Vagina (tissue), 2 donors: ENCODE measurements at regions not wholly inside any gene's neighbourhood (a gene's known extent, or its start where the extent isn't known, plus 50 kb on each side); places are given as distances from the start of the nearest gene placed in this dataset.

Experiments used
- CTCF ChIP-seq, 3 experiments: fragments of 450-650 bp in 2 of 3; fragments of 200-600 bp in 1 of 3; sonication (generic) in 1 of 3; IDR thresholded peaks; one replicate each; pipeline ENCODE4 v1.5.1; 2017 to 2019; ENCODE audit warnings: antibody characterized with exemption in 3 of 3, mild to moderate bottlenecking in 2 of 3, moderate library complexity in 2 of 3
- POLR2AphosphoS5 ChIP-seq, 2 donors: sonication (generic); formaldehyde crosslinking; IDR thresholded peaks; one replicate each; pipeline ENCODE4 v1.9.0; 2017; ENCODE audit warnings: antibody characterized with exemption in 2 of 2, mild to moderate bottlenecking in 2 of 2, low read depth in 1 of 2; ENCODE audit not compliant: insufficient read depth in 1 of 2

DNA sequence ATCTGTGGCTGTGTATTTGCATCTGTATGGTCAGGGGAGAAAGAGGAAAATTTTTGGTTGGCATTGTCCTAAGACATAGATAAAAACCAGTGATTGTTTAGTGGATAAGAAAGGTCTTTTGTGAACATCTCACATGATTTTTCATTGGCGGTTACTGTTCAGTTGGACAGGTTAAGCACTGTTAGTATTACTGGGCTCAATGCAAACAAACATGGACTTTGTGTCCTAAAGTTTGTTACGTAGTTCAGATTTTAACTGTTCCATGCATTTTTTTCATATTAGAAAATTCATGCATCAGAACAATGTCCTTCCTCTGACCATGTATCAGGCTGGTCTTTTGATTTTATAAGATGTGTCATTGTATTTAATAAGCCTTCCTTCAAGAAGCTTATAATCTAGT is 368.0 kb downstream of the MEIS1 start:
- no peak for TF ChIP-seq CTCF (IDR thresholded peaks at IDR 0.05)
- TF ChIP-seq POLR2AphosphoS5 (IDR thresholded peaks at IDR 0.05; ENCODE audit: insufficient read depth in 1 of 2, low read depth in 1 of 2): no peak
